IPS-15b (cell line): ENCODE measurements at regions not wholly inside any gene's neighbourhood (a gene's known extent, or its start where the extent isn't known, plus 50 kb on each side); places are given as distances from the start of the nearest gene placed in this dataset.

Experiments used
- H3K27me3 ChIP-seq: one replicate; pipeline ENCODE4 v1.6.1; 2013; ENCODE audit warnings: low read length; ENCODE audit not compliant: control insufficient read depth, insufficient read depth
- H3K36me3 ChIP-seq: one replicate; pipeline ENCODE4 v1.6.1; 2013; ENCODE audit warnings: low read length; ENCODE audit not compliant: control insufficient read depth, insufficient read depth
- H3K4me1 ChIP-seq: one replicate; pipeline ENCODE4 v1.6.1; 2013; ENCODE audit warnings: mild to moderate bottlenecking, low read length; ENCODE audit not compliant: control insufficient read depth, insufficient read depth
- H3K4me3 ChIP-seq: one replicate; pipeline ENCODE4 v1.5.1; 2013; ENCODE audit warnings: low read depth, low read length
- H3K9ac ChIP-seq: one replicate; pipeline ENCODE4 v1.6.1; 2013; ENCODE audit warnings: low read depth, mild to moderate bottlenecking, low read length
- H3K9me3 ChIP-seq: one replicate; pipeline ENCODE4 v1.6.1; 2013; ENCODE audit warnings: mild to moderate bottlenecking, low read length; ENCODE audit not compliant: control insufficient read depth, insufficient read depth

DNA sequence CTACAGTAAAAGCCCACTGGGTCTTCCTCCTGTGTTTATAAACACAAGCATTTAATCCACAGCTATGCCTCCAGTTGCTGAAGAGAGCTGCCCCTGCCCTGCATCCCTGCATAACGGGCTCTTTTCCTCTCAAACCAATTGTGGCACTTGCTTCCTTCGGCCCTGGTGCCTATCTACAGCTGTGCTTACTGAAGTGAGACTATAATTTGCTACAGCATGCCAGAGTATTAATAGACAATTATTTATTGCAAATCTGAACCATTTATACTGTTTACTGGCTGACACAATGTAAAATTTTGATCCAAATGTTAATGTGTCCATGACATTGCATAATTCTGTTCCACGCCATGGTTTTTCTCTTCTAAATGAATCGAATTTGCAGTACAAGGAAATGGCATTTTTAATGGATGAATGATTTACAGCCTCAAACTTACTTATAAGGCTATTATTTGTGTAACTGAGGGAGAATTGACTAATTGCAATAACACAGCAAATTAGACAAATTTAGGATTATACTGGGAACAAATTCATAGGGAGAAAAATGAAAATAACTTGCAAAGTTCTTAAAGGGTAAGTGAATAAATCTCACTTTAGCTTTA lies 457.0 kb upstream of the HNRNPA3 start:
- H3K9ac ChIP-seq = no peak overlapping the region
- no peaks in the 10 kb centered on the region for H3K4me1 ChIP-seq
- H3K4me3 ChIP-seq = no peak overlapping the region
- no peaks in the 10 kb centered on the region for H3K36me3 ChIP-seq
- no peaks in the 10 kb centered on the region for H3K9me3 ChIP-seq
- no peaks in the 10 kb centered on the region for H3K27me3 ChIP-seq

GRCh38 chr2:176758426-176758825 lies 454.2 kb upstream of the HNRNPA3 start:
- H3K27me3 ChIP-seq = no peaks in the 10 kb centered on the region
- peaks cover 4% of the 10 kb centered on the region for H3K4me1 ChIP-seq
- H3K4me3 ChIP-seq = no peak overlapping the region
- no peaks in the 10 kb centered on the region for H3K9me3 ChIP-seq
- no peak overlapping the region for H3K9ac ChIP-seq
- H3K36me3 ChIP-seq = no peaks in the 10 kb centered on the region

DNA sequence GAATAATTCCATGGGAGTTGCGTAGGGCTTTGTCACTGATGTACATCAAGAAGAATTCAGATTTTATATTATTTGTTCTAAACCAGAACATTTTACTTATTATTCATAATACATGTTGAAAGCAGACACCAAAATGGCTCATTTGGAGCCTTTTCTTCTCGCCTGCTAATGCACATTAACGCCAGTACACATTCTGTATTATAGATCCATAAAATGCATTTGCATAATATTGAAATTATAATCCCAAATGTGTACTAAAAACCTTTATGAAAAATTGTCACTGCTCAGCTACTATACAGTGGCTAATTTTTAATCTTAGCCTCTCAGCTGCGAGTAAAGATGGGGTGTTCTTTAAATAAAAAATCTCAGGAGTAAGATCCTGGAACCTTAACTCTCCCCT lies 452.2 kb upstream of the HNRNPA3 start:
- no peak overlapping the region for H3K4me3 ChIP-seq
- H3K36me3 ChIP-seq = no peaks in the 10 kb centered on the region
- no peak overlapping the region for H3K9ac ChIP-seq
- H3K9me3 ChIP-seq = no peaks in the 10 kb centered on the region
- no peaks in the 10 kb centered on the region for H3K27me3 ChIP-seq
- peaks cover 21% of the 10 kb centered on the region for H3K4me1 ChIP-seq

GRCh38 chr2:176763130-176763529 lies 449.5 kb upstream of the HNRNPA3 start:
- Histone ChIP-seq H3K27me3 (no peaks in the 10 kb centered on the region), H3K9me3 (no peaks in the 10 kb centered on the region), H3K4me3 (no peak overlapping the region), H3K4me1 (peaks cover 23% of the 10 kb centered on the region), H3K36me3 (no peaks in the 10 kb centered on the region), H3K9ac (no peak overlapping the region)

- H3K27me3 ChIP-seq = no peaks in the 10 kb centered on the region
- no peak overlapping the region for H3K4me3 ChIP-seq
- peaks cover 23% of the 10 kb centered on the region for H3K4me1 ChIP-seq
- no peaks in the 10 kb centered on the region for H3K36me3 ChIP-seq
- H3K9me3 ChIP-seq = no peaks in the 10 kb centered on the region
- H3K9ac ChIP-seq = no peak overlapping the region
Measured at GRCh38 chr2:176763851-176764404, 448.7 kb upstream of the HNRNPA3 start.

- Histone ChIP-seq H3K9ac (no peak overlapping the region), H3K9me3 (no peaks in the 10 kb centered on the region), H3K36me3 (no peaks in the 10 kb centered on the region), H3K4me3 (no peak overlapping the region), H3K4me1 (peaks cover 23% of the 10 kb centered on the region), H3K27me3 (no peaks in the 10 kb centered on the region)
Measured at GRCh38 chr2:176764921-176765320, 447.7 kb upstream of the HNRNPA3 start.

GRCh38 chr2:176766005-176766404 lies 446.6 kb upstream of the HNRNPA3 start:
- no peaks in the 10 kb centered on the region for H3K27me3 ChIP-seq
- no peaks in the 10 kb centered on the region for H3K9me3 ChIP-seq
- H3K4me1 ChIP-seq = peaks cover 23% of the 10 kb centered on the region
- no peaks in the 10 kb centered on the region for H3K36me3 ChIP-seq
- no peak overlapping the region for H3K9ac ChIP-seq
- H3K4me3 ChIP-seq = no peak overlapping the region

DNA sequence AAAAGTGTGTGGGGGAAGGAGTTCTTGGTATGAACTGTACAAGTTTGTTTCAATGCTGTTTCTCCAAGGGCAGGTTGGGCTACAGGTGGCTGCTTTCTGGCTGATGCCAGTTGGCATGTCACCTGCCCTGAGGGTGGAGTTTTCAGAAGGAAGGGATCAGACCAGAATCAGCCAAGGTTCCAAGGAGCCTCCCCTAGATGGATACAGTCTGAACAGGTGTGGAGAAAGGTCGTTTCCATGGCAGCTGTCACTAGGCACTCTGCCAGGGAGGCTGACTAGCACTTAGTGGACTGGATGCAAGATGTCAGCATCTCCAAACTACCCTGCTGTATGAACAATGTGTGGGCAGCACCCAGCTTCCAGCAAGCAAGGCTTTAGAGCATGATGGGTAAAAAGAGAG lies 444.4 kb upstream of the HNRNPA3 start:
- Histone ChIP-seq H3K9ac (no peak overlapping the region), H3K4me1 (peaks cover 22% of the 10 kb centered on the region)

DNA sequence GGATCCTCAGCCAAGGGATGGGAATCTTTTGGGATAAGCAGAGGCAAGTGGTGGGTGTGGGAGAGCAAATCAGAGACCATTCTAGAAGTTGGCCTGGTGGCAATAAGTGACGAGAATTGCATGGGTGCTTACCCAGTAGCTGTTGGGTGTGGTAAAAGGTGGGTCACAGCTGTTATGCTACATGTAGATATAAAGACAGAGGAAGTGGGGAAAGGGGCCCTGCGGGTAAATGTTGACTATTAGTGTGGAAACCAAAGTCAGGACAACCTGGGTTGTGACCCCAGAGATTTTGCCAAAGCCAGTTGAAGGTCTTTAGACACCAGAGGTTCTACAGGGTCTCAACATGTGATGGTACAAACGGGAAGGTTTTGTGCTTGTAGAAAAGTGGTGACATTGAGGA lies 443.6 kb upstream of the HNRNPA3 start:
- Histone ChIP-seq H3K9ac (no peak overlapping the region), H3K9me3 (peaks cover 12% of the 10 kb centered on the region), H3K36me3 (no peaks in the 10 kb centered on the region), H3K4me1 (peaks cover 14% of the 10 kb centered on the region), H3K27me3 (no peaks in the 10 kb centered on the region), H3K4me3 (no peak overlapping the region)

More for the DNA sequence above, 444.4 kb upstream of the HNRNPA3 start:
- H3K36me3 ChIP-seq = no peaks in the 10 kb centered on the region
- no peaks in the 10 kb centered on the region for H3K27me3 ChIP-seq
- H3K4me3 ChIP-seq = no peak overlapping the region
- peaks cover 9% of the 10 kb centered on the region for H3K9me3 ChIP-seq

DNA sequence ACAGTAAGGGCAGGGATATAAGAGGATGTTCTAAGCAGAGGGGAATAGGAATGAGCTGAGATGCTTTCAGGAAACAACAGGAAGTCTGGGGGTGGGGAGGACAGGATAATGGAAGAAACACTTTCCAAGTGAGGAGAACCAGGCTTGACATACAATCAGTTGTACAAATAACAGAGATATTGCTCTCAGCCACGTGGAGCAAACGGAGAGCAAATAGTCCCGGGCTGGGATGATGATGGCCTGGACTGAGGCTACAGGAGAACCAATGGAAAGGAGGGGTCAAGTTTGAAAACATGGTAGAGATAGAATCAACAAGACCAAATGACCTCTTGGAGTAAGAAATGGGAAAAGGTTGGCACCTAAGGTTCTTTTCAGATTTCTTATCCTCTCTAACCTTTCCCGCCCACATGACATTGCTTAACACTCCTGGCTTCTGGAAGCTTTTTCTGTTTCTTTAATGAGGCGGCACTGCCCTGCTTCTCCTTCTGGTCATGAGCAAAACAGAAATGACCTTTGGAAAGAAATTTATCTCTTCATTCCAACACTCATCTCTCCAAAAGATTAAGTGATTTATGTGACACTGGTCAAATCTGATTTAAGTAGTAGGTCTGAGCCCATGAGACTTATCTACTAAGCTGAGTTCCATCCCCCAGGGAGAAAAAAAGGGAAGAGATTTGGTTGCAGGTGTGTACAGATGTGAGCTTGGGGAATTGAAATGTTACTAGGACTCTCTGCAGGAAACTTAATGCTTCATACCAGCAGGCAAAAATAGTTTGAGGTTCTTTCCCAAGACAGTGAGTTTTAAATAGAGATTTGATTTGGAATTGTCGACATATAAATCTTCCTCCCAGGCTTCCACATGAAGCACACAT lies 442.9 kb upstream of the HNRNPA3 start:
- H3K4me3 ChIP-seq = no peak overlapping the region
- no peaks in the 10 kb centered on the region for H3K27me3 ChIP-seq
- H3K9me3 ChIP-seq = peaks cover 12% of the 10 kb centered on the region
- no peaks in the 10 kb centered on the region for H3K36me3 ChIP-seq
- H3K4me1 ChIP-seq = peaks cover 10% of the 10 kb centered on the region
- H3K9ac ChIP-seq = no peak overlapping the region

DNA sequence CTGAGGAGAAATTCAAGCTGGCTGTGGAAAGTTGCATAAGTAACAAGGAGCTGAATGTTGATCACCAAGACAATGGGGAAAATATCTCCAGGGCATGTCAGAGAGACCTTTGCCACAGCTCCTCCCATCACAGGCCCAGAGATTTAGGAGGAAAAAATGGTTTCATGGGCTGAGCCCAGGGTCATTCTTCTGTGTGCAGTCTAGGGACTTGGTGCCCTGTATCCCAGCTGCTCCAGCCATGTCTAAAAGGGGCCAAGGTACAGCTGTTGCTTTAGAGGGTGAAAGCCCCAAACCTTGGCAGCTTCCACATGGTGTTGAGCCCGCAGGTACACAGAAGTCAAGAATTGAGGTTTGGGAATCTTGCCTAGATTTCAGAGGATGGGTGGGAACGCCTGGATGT lies 439.8 kb upstream of the HNRNPA3 start:
- H3K4me1 ChIP-seq = no peaks in the 10 kb centered on the region

More for the DNA sequence above, 439.8 kb upstream of the HNRNPA3 start:
- no peak overlapping the region for H3K9ac ChIP-seq
- peaks cover 12% of the 10 kb centered on the region for H3K9me3 ChIP-seq
- no peaks in the 10 kb centered on the region for H3K36me3 ChIP-seq
- H3K27me3 ChIP-seq = no peaks in the 10 kb centered on the region
- H3K4me3 ChIP-seq = no peak overlapping the region
